ENCODE measurements at regions not wholly inside any gene's neighbourhood (a gene's known extent, or its start where the extent isn't known, plus 50 kb on each side); places are given as distances from the start of the nearest gene placed in this dataset.

GRCh38 chr21:20020026-20020425, 978.2 kb upstream of the NCAM2 start:
- Histone ChIP-seq H3K27ac (ENCODE audit: low read length) (no peak overlapping the region), H3K27me3 (ENCODE audit: control insufficient read depth, insufficient read depth, low read length) (no peaks in the 10 kb centered on the region), H3K36me3 (ENCODE audit: control insufficient read depth, insufficient read depth, low read length) (no peaks in the 10 kb centered on the region), H3K4me1 (ENCODE audit: control insufficient read depth, insufficient read depth, low read length) (no peaks in the 10 kb centered on the region), H3K9me3 (ENCODE audit: control insufficient read depth, insufficient read depth, low read depth, low read length) (no peaks in the 10 kb centered on the region), H3K4me3 (ENCODE audit: low read depth in 2 of 2, low read length in 2 of 2) (no peak overlapping the region)
- ChIA-PET POLR2A (no interaction called here), CTCF (no interaction called here)
- ATAC-seq (no peak), DNase-seq (ENCODE audit: low read depth, low spot score) (no peak)
- intact Hi-C loops (cut with micrococcal nuclease; ENCODE audit: unreplicated experiment), result no loop called here
- TF ChIP-seq CTCF (IDR thresholded peaks at IDR 0.05) (no peak), POLR2AphosphoS5 (IDR thresholded peaks at IDR 0.05; ENCODE audit: low read depth, low read length) (no peak), REST (IDR thresholded peaks at IDR 0.05; ENCODE audit: insufficient read depth in 1 of 2, low read depth in 2 of 2, low read length in 1 of 2) (no peak), TCF7L2 (IDR thresholded peaks at IDR 0.05; ENCODE audit: low read depth, low read length) (no peak), SIN3A (IDR thresholded peaks at IDR 0.05; ENCODE audit: borderline replicate concordance, insufficient read depth, low read depth, low read length) (no peak)
- in situ Hi-C loops (cut with HindIII; ENCODE audit: low pct_unique_long_range_greater_than_20kb, low sequenced_read_pairs), result no loop called here
- no TSS peak for BruUV-seq (replicated peaks)

GRCh38 chr21:20023193-20023592, 975.0 kb upstream of the NCAM2 start:
- CTCF ChIA-PET, result no interaction called here

More at GRCh38 chr21:20023193-20023592, 975.0 kb upstream of the NCAM2 start:
- no peak for TF ChIP-seq REST (IDR thresholded peaks at IDR 0.05; ENCODE audit: insufficient read depth in 1 of 2, low read depth in 2 of 2, low read length in 1 of 2)
- TF ChIP-seq TCF7L2 (IDR thresholded peaks at IDR 0.05; ENCODE audit: low read depth, low read length), result no peak
- no peak for TF ChIP-seq SIN3A (IDR thresholded peaks at IDR 0.05; ENCODE audit: borderline replicate concordance, insufficient read depth, low read depth, low read length)
- no peak for TF ChIP-seq CTCF (IDR thresholded peaks at IDR 0.05)
- TF ChIP-seq POLR2AphosphoS5 (IDR thresholded peaks at IDR 0.05; ENCODE audit: low read depth, low read length), result no peak
- in situ Hi-C loops (cut with HindIII; ENCODE audit: low pct_unique_long_range_greater_than_20kb, low sequenced_read_pairs), result no loop called here
- no peaks in the 10 kb centered on the region for H3K4me1 ChIP-seq (ENCODE audit: control insufficient read depth, insufficient read depth, low read length)
- H3K27ac ChIP-seq (ENCODE audit: low read length), result no peak overlapping the region
- intact Hi-C loops (cut with micrococcal nuclease; ENCODE audit: unreplicated experiment), result no loop called here
- no peaks in the 10 kb centered on the region for H3K27me3 ChIP-seq (ENCODE audit: control insufficient read depth, insufficient read depth, low read length)
- H3K9me3 ChIP-seq (ENCODE audit: control insufficient read depth, insufficient read depth, low read depth, low read length), result no peaks in the 10 kb centered on the region
- BruUV-seq (replicated peaks), result no TSS peak
- no peaks in the 10 kb centered on the region for H3K36me3 ChIP-seq (ENCODE audit: control insufficient read depth, insufficient read depth, low read length)
- no peak overlapping the region for H3K4me3 ChIP-seq (ENCODE audit: low read depth in 2 of 2, low read length in 2 of 2)
- ATAC-seq, result no peak
- POLR2A ChIA-PET, result no interaction called here
- DNase-seq (ENCODE audit: low read depth, low spot score), result no peak
